OCI-LY1 (cell line): ENCODE measurements at regions not wholly inside any gene's neighbourhood (a gene's known extent, or its start where the extent isn't known, plus 50 kb on each side); places are given as distances from the start of the nearest gene placed in this dataset.

Experiments used
- CTCF ChIP-seq: fragments of 200-600 bp; sonication (generic), shearing (Covaris generic); IDR thresholded peaks from 2 replicates; pipeline ENCODE4 v1.5.1; 2017; ENCODE audit warnings: mild to moderate bottlenecking, antibody characterized with exemption, low read length, moderate library complexity, mixed read lengths
- EZH2 ChIP-seq: fragments of 200-600 bp; sonication (generic), shearing (Covaris generic); IDR thresholded peaks from 2 replicates; pipeline ENCODE4 v1.8.0; 2017; ENCODE audit warnings: borderline replicate concordance, mixed run types, mild to moderate bottlenecking, antibody characterized with exemption, low read length, moderate library complexity, mixed read lengths

DNA sequence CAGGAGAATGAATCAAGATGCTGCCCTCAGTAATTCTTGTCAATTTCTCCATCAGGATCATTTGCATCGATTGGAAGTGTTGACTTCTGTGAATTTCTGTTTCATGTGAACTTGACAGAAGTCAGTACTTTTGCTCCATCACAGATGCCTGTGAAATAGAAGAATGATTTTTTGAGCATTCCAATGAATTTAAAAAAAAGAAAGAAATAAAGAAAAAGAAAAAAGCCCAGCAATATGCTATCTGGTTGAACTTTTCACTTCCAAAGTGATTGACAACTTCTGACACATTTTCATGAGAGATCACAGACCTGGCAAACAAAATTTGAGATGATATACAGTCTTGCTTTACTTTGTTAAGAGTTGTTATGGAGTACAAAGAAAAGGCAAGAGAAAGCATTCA, 175.3 kb downstream of the RWDD3 start:
- TF ChIP-seq CTCF (no peak), EZH2 (no peak)
